ENCODE measurements at regions not wholly inside any gene's neighbourhood (a gene's known extent, or its start where the extent isn't known, plus 50 kb on each side); places are given as distances from the start of the nearest gene placed in this dataset.
A peak's percentile ranks its signal among the peaks of the same experiment; 100 is the strongest.
"Not testable (repeated sequence)": the region's sequence is repeated elsewhere in the genome, so short reads cannot be mapped to it uniquely, and the experiment has no call there.

- no peak for TF ChIP-seq REST (IDR thresholded peaks at IDR 0.05; ENCODE audit: unreplicated experiment)
These were observed 543.9 kb upstream of the SEMA6A start (continued) for GRCh38 chr5:117118499-117118898.

- H3K9me2 ChIP-seq (ENCODE audit: insufficient read depth); H3K27me3 ChIP-seq (ENCODE audit: insufficient read depth); H4K20me1 ChIP-seq (replicated peaks; ENCODE audit: insufficient read depth); H3K27me3 Mint-ChIP-seq (ENCODE audit: insufficient read depth, low read depth, poor library complexity); H3K27ac ChIP-seq (ENCODE audit: low read depth); H3K4me3 Mint-ChIP-seq; H2AFZ ChIP-seq; ATAC-seq; H3K4me3 ChIP-seq; H3F3A ChIP-seq (replicated peaks; ENCODE audit: low read depth); H3K36me3 ChIP-seq (ENCODE audit: insufficient read depth); H3K4me1 Mint-ChIP-seq; H3K4me2 ChIP-seq; H3K27ac Mint-ChIP-seq; DNase-seq (ENCODE audit: low spot score); H3K4me1 ChIP-seq (ENCODE audit: insufficient read depth); H3K79me2 ChIP-seq (replicated peaks; ENCODE audit: insufficient read depth): not testable (repeated sequence)
- Mint-ChIP-seq H3K36me3 (ENCODE audit: low read depth) (peaks cover 19% of the 10 kb centered on the region), H3K9me3 (peaks cover 48% of the 10 kb centered on the region)
These were observed 542.7 kb upstream of the SEMA6A start for GRCh38 chr5:117117314-117117713.

- DNase-seq (ENCODE audit: low spot score) (no peak), ATAC-seq (no peak)
- TF ChIP-seq EZH2phosphoT487 (IDR thresholded peaks at IDR 0.05; ENCODE audit: unreplicated experiment) (no peak), CTCF (conservative IDR thresholded peaks at IDR 0.05; ENCODE audit: low read depth in 2 of 2) (0 out of 4 replicates have a peak, but pooled peaks of 1 of the 2 experiments have one; percentile 9), STAT1 (IDR thresholded peaks at IDR 0.05; ENCODE audit: unreplicated experiment) (no peak)
- H3K4me2 ChIP-seq, result no peak overlapping the region
- peaks cover 4% of the 10 kb centered on the region; the same call in 1 of the 2 replicates for H3K36me3 ChIP-seq (ENCODE audit: insufficient read depth)
- no peaks in the 10 kb centered on the region for H3K79me2 ChIP-seq (replicated peaks; ENCODE audit: insufficient read depth)
- no peaks in the 10 kb centered on the region for H3F3A ChIP-seq (replicated peaks; ENCODE audit: low read depth)
- H2AFZ ChIP-seq, result no peak overlapping the region
- H4K20me1 ChIP-seq (replicated peaks; ENCODE audit: insufficient read depth), result no peaks in the 10 kb centered on the region
- H3K27ac ChIP-seq (ENCODE audit: low read depth), result 0 out of 2 replicates have a peak overlapping the region, but pooled peaks have one; percentile 7
- peaks cover 12% of the 10 kb centered on the region; the same call in 2 of the 3 replicates for H3K36me3 Mint-ChIP-seq (ENCODE audit: low read depth)
- H3K4me1 ChIP-seq (ENCODE audit: insufficient read depth), result 0 out of 2 replicates have a peak, but pooled peaks cover 5% of the 10 kb centered on the region
- H3K4me1 Mint-ChIP-seq, result peaks cover 9% of the 10 kb centered on the region
- no peak overlapping the region for H3K4me3 ChIP-seq
- no peaks in the 10 kb centered on the region for H3K27me3 Mint-ChIP-seq (ENCODE audit: insufficient read depth, low read depth, poor library complexity)
- H3K4me3 Mint-ChIP-seq, result no peak overlapping the region
- no peak overlapping the region for H3K27ac Mint-ChIP-seq
- peaks cover 36% of the 10 kb centered on the region for H3K9me3 Mint-ChIP-seq
- H3K27me3 ChIP-seq (ENCODE audit: insufficient read depth), result no peaks in the 10 kb centered on the region
- no peaks in the 10 kb centered on the region; the same call in 1 of the 2 replicates for H3K9me2 ChIP-seq (ENCODE audit: insufficient read depth)
These were observed 535.9 kb upstream of the SEMA6A start for GRCh38 chr5:117110548-117110947.

Data from GM23338 (cell line).